22Rv1 (cell line): ENCODE measurements at regions not wholly inside any gene's neighbourhood (a gene's known extent, or its start where the extent isn't known, plus 50 kb on each side); places are given as distances from the start of the nearest gene placed in this dataset.

Experiments used
- H3K27ac ChIP-seq: fragments of 450-650 bp; 2 replicates; pipeline ENCODE4 v1.5.1; 2017
- CTCF ChIP-seq: fragments of 450-650 bp; IDR thresholded peaks from 2 replicates; pipeline ENCODE4 v1.5.1; 2017; ENCODE audit warnings: mild to moderate bottlenecking
- ZFX ChIP-seq: fragments of 450-650 bp; IDR thresholded peaks from 2 replicates; pipeline ENCODE4 v1.6.1; 2017; ENCODE audit warnings: antibody characterized with exemption, borderline replicate concordance

GRCh38 chr4:56183344-56183959 lies 203.8 kb downstream of the AASDH start:
- TF ChIP-seq CTCF: no peak
- TF ChIP-seq ZFX: no peak
- no peak overlapping the region for H3K27ac ChIP-seq

- no peak for TF ChIP-seq ZFX
- TF ChIP-seq CTCF: no peak
- H3K27ac ChIP-seq: no peak overlapping the region
Observed at GRCh38 chr4:56182356-56182755, 204.9 kb downstream of the AASDH start.

- H3K27ac ChIP-seq: no peak overlapping the region
- TF ChIP-seq ZFX (no peak), CTCF (no peak)
Observed at GRCh38 chr4:56181140-56181953, 205.9 kb downstream of the AASDH start.

- TF ChIP-seq ZFX: no peak
- no peak for TF ChIP-seq CTCF
- no peak overlapping the region for H3K27ac ChIP-seq
Observed at GRCh38 chr4:56169061-56169460, 218.2 kb downstream of the AASDH start.

GRCh38 chr4:56164907-56165306 lies 216.2 kb downstream of the CEP135 start:
- no peak overlapping the region for H3K27ac ChIP-seq
- TF ChIP-seq CTCF (no peak), ZFX (no peak)

GRCh38 chr4:56160636-56161035 lies 211.9 kb downstream of the CEP135 start:
- TF ChIP-seq CTCF: no peak
- no peak for TF ChIP-seq ZFX
- H3K27ac ChIP-seq: no peak overlapping the region

GRCh38 chr4:56158483-56158882 lies 209.7 kb downstream of the CEP135 start:
- TF ChIP-seq ZFX: no peak
- no peak for TF ChIP-seq CTCF
- H3K27ac ChIP-seq: no peak overlapping the region
